Keratinocyte (primary cell): ENCODE measurements at regions not wholly inside any gene's neighbourhood (a gene's known extent, or its start where the extent isn't known, plus 50 kb on each side); places are given as distances from the start of the nearest gene placed in this dataset.

Experiments used
- DNase-seq: peaks from one replicate; pipeline ENCODE4 v3.0.0-alpha.2; 2011; ENCODE audit warnings: low read depth, missing footprints, low spot score
- FAIRE-seq: peaks from 2 replicates; lab custom pipeline; 2011; peaks lifted over from hg19 to GRCh38; lab: Jason Lieb, UNC
- H2AFZ ChIP-seq: 2 replicates; pipeline ENCODE4 v1.6.0; 2012; ENCODE audit warnings: low read length, control low read depth, inconsistent platforms; ENCODE audit not compliant: control insufficient read depth
- H3K27ac ChIP-seq: 2 replicates; pipeline ENCODE4 v1.5.1; 2011; ENCODE audit warnings: low read length; ENCODE audit not compliant: control insufficient read depth, insufficient read depth
- H3K27me3 ChIP-seq: 3 replicates; pipeline ENCODE4 v1.6.0; 2011; ENCODE audit warnings: low read length; ENCODE audit not compliant: control insufficient read depth, insufficient read depth; ENCODE audit errors: extremely low read depth
- H3K36me3 ChIP-seq, 2 experiments: 2 replicates in 1 of 2; 3 replicates in 1 of 2; pipeline ENCODE4 v1.5.1; 2011; ENCODE audit warnings: low read length in 2 of 2, mild to moderate bottlenecking in 1 of 2; ENCODE audit not compliant: control insufficient read depth in 2 of 2, insufficient read depth in 2 of 2; ENCODE audit errors: extremely low read depth in 1 of 2
- H3K4me1 ChIP-seq: 3 replicates; pipeline ENCODE4 v1.5.1; 2011; ENCODE audit warnings: low read length; ENCODE audit not compliant: control insufficient read depth, insufficient read depth; ENCODE audit errors: extremely low read depth
- H3K4me2 ChIP-seq: 3 replicates; pipeline ENCODE4 v1.6.0; 2011; ENCODE audit warnings: low read depth, low read length; ENCODE audit not compliant: control insufficient read depth, insufficient read depth; ENCODE audit errors: extremely low read depth
- H3K4me3 ChIP-seq, 3 experiments: fragments of 200-600 bp in 1 of 3; sonication (generic) in 1 of 3; 2 replicates in 2 of 3; 3 replicates in 1 of 3; pipeline ENCODE4 v1.5.1; 2011 to 2016; ENCODE audit warnings: low read length in 3 of 3, mild to moderate bottlenecking in 3 of 3, control low read depth in 2 of 3, inconsistent platforms in 1 of 3, low read depth in 1 of 3, mixed read lengths in 1 of 3, mixed run types in 1 of 3, moderate library complexity in 1 of 3; ENCODE audit not compliant: control insufficient read depth in 2 of 3, insufficient read depth in 2 of 3; ENCODE audit errors: extremely low read depth in 1 of 3
- H3K79me2 ChIP-seq: 2 replicates; pipeline ENCODE4 v1.6.0; 2012; ENCODE audit warnings: low read length; ENCODE audit not compliant: control insufficient read depth, insufficient read depth
- H3K9ac ChIP-seq: 3 replicates; pipeline ENCODE4 v1.6.0; 2011; ENCODE audit warnings: low read length; ENCODE audit not compliant: control insufficient read depth, insufficient read depth; ENCODE audit errors: extremely low read depth
- H3K9me1 ChIP-seq: 3 replicates; pipeline ENCODE4 v1.6.0; 2011; ENCODE audit warnings: low read length; ENCODE audit not compliant: control insufficient read depth, insufficient read depth; ENCODE audit errors: extremely low read depth
- H3K9me3 ChIP-seq: 2 replicates; pipeline ENCODE4 v1.5.1; 2012; ENCODE audit warnings: low read depth, low read length; ENCODE audit not compliant: control insufficient read depth
- H4K20me1 ChIP-seq: 3 replicates; pipeline ENCODE4 v1.6.0; 2011; ENCODE audit warnings: low read length; ENCODE audit not compliant: control insufficient read depth, insufficient read depth; ENCODE audit errors: extremely low read depth
- EZH2 ChIP-seq: IDR thresholded peaks from one replicate; pipeline ENCODE4 v1.6.1; 2012; ENCODE audit warnings: inconsistent platforms, mild to moderate bottlenecking, low read length, moderate library complexity
- dilution Hi-C: fragments of 300-500 bp; cut with MboI; formaldehyde crosslinking; loops from one replicate; pipeline ENCODE4 v1.7.0; 2020; ENCODE audit warnings: low sequenced_read_pairs; ENCODE audit not compliant: extremely low pct_ligation_motif_present
- TF ChIP-seq, protein P1 (sequence below), 3 experiments: IDR thresholded peaks in 1 of 3; conservative IDR thresholded peaks in 1 of 3; optimal IDR thresholded peaks in 1 of 3; 2 replicates in 2 of 3; 3 replicates in 1 of 3; pipeline versions ENCODE3 to v1.5.1; 2011; ENCODE audit warnings: low read length in 3 of 3, mild to moderate bottlenecking in 3 of 3, moderate library complexity in 2 of 3, control low read depth in 1 of 3, inconsistent platforms in 1 of 3; ENCODE audit not compliant: insufficient read depth in 2 of 3; ENCODE audit errors: extremely low read depth in 1 of 3

DNA sequence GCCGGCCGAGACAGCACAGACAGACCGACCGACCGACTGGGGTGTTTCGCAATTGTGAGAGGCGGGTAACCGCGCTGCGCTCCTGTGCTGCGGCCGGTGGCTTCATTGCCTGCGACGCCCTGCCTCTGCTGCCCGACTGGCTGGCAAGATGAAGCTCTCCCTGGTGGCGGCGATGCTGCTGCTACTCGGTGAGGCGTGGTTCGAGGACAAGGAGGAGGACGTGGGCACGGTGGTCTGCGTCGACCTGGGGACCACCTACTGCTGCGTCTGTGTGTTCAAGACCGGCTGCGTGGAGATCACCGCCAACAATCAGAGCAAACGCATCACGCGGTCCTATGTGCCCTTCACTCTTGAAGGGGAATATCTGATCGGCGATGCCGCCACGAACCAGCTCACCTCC, 565.7 kb upstream of the SMIM31 start:
- FAIRE-seq = no peak
- no peak for DNase-seq
- Histone ChIP-seq H3K9me3 (peaks cover 1% of the 10 kb centered on the region), H3K4me1 (no peaks in the 10 kb centered on the region), H2AFZ (no peak overlapping the region), H3K4me2 (no peak overlapping the region), H3K79me2 (no peaks in the 10 kb centered on the region), H4K20me1 (no peaks in the 10 kb centered on the region), H3K4me3 (no peak overlapping the region), H3K27ac (no peak overlapping the region), H3K36me3 (no peaks in the 10 kb centered on the region), H3K27me3 (no peaks in the 10 kb centered on the region), H3K9me1 (no peaks in the 10 kb centered on the region), H3K9ac (no peak overlapping the region)
- dilution Hi-C loops = no loop called here
- no peak for TF ChIP-seq EZH2
- TF ChIP-seq, protein P1, sequence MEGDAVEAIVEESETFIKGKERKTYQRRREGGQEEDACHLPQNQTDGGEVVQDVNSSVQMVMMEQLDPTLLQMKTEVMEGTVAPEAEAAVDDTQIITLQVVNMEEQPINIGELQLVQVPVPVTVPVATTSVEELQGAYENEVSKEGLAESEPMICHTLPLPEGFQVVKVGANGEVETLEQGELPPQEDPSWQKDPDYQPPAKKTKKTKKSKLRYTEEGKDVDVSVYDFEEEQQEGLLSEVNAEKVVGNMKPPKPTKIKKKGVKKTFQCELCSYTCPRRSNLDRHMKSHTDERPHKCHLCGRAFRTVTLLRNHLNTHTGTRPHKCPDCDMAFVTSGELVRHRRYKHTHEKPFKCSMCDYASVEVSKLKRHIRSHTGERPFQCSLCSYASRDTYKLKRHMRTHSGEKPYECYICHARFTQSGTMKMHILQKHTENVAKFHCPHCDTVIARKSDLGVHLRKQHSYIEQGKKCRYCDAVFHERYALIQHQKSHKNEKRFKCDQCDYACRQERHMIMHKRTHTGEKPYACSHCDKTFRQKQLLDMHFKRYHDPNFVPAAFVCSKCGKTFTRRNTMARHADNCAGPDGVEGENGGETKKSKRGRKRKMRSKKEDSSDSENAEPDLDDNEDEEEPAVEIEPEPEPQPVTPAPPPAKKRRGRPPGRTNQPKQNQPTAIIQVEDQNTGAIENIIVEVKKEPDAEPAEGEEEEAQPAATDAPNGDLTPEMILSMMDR (optimal IDR thresholded peaks at IDR 0.05 in 1 of 3, IDR thresholded peaks at IDR 0.05 in 1 of 3, conservative IDR thresholded peaks at IDR 0.05 in 1 of 3; ENCODE audit: extremely low read depth in 1 of 3, insufficient read depth in 2 of 3, low read length in 3 of 3) = no peak

- Histone ChIP-seq H3K9me1 (no peaks in the 10 kb centered on the region), H3K4me3 (no peak overlapping the region), H3K4me1 (no peaks in the 10 kb centered on the region), H4K20me1 (no peaks in the 10 kb centered on the region), H3K27me3 (no peaks in the 10 kb centered on the region), H3K79me2 (no peaks in the 10 kb centered on the region), H3K36me3 (no peaks in the 10 kb centered on the region), H2AFZ (no peak overlapping the region), H3K4me2 (no peak overlapping the region), H3K27ac (no peak overlapping the region), H3K9me3 (peaks cover 1% of the 10 kb centered on the region), H3K9ac (no peak overlapping the region)
- TF ChIP-seq EZH2 = no peak
- TF ChIP-seq, protein P1 (optimal IDR thresholded peaks at IDR 0.05 in 1 of 3, IDR thresholded peaks at IDR 0.05 in 1 of 3, conservative IDR thresholded peaks at IDR 0.05 in 1 of 3; ENCODE audit: extremely low read depth in 1 of 3, insufficient read depth in 2 of 3, low read length in 3 of 3) = no peak
- DNase-seq (no peak), FAIRE-seq (no peak)
- dilution Hi-C loops = no loop called here
Observed at GRCh38 chr4:164192844-164193243, 561.1 kb upstream of the SMIM31 start.
